Osteoblast (primary cell): ENCODE measurements at regions not wholly inside any gene's neighbourhood (a gene's known extent, or its start where the extent isn't known, plus 50 kb on each side); places are given as distances from the start of the nearest gene placed in this dataset.

ENCODE experiments used
- DNase-seq: peaks from one replicate; pipeline ENCODE4 v3.0.0; 2011; ENCODE audit warnings: low spot score, mixed read lengths; ENCODE audit not compliant: insufficient read length; ENCODE audit errors: missing footprints
- H2AFZ ChIP-seq: 2 replicates; pipeline ENCODE4 v1.6.0; 2011; ENCODE audit warnings: mild to moderate bottlenecking, low read length
- H3K27ac ChIP-seq: 2 replicates; pipeline ENCODE4 v1.5.1; 2011; ENCODE audit warnings: mild to moderate bottlenecking, low read depth, low read length, moderate library complexity
- H3K27me3 ChIP-seq: 2 replicates; pipeline ENCODE4 v1.6.0; 2012; ENCODE audit warnings: mild to moderate bottlenecking, control low read depth, inconsistent platforms, low read length, moderate library complexity; ENCODE audit not compliant: insufficient read depth
- H3K36me3 ChIP-seq: 2 replicates; pipeline ENCODE4 v1.5.1; 2011; ENCODE audit warnings: mild to moderate bottlenecking, low read length, control low read depth, moderate library complexity; ENCODE audit not compliant: insufficient read depth
- H3K4me1 ChIP-seq: 2 replicates; pipeline ENCODE4 v1.5.1; 2011; ENCODE audit warnings: mild to moderate bottlenecking, low read length, control low read depth, moderate library complexity; ENCODE audit not compliant: insufficient read depth
- H3K4me2 ChIP-seq: 2 replicates; pipeline ENCODE4 v1.6.0; 2011; ENCODE audit warnings: mild to moderate bottlenecking, low read length; ENCODE audit not compliant: insufficient read depth
- H3K4me3 ChIP-seq: fragments of 200-600 bp; sonication (generic); 3 replicates; pipeline ENCODE4 v1.5.1; 2012; ENCODE audit warnings: mild to moderate bottlenecking, low read length, inconsistent platforms; ENCODE audit not compliant: insufficient read depth
- H3K79me2 ChIP-seq: 2 replicates; pipeline ENCODE4 v1.6.0; 2012; ENCODE audit warnings: mild to moderate bottlenecking, low read length, control low read depth, inconsistent platforms; ENCODE audit not compliant: insufficient read depth
- H3K9me3 ChIP-seq: 2 replicates; pipeline ENCODE4 v1.5.1; 2011; ENCODE audit warnings: low read depth, low read length, control low read depth
- H4K20me1 ChIP-seq: 2 replicates; pipeline ENCODE4 v1.6.0; 2012; ENCODE audit warnings: mild to moderate bottlenecking, low read length, control low read depth; ENCODE audit not compliant: insufficient read depth
- TF ChIP-seq, protein P1 (sequence below): IDR thresholded peaks from 2 replicates; pipeline ENCODE4 v1.5.1; 2011; ENCODE audit warnings: mild to moderate bottlenecking, low read depth, low read length, moderate library complexity; ENCODE audit errors: extremely low read depth

GRCh38 chr3:171971919-171972514 lies 67.4 kb upstream of the FNDC3B start:
- Histone ChIP-seq H3K4me3 (no peak overlapping the region), H3K27me3 (no peaks in the 10 kb centered on the region), H3K36me3 (no peaks in the 10 kb centered on the region), H3K9me3 (no peaks in the 10 kb centered on the region), H3K4me2 (no peak overlapping the region), H2AFZ (no peak overlapping the region), H3K4me1 (peaks cover 54% of the 10 kb centered on the region), H4K20me1 (no peaks in the 10 kb centered on the region), H3K79me2 (no peaks in the 10 kb centered on the region), H3K27ac (no peak overlapping the region)
- DNase-seq = no peak
- TF ChIP-seq, protein P1, sequence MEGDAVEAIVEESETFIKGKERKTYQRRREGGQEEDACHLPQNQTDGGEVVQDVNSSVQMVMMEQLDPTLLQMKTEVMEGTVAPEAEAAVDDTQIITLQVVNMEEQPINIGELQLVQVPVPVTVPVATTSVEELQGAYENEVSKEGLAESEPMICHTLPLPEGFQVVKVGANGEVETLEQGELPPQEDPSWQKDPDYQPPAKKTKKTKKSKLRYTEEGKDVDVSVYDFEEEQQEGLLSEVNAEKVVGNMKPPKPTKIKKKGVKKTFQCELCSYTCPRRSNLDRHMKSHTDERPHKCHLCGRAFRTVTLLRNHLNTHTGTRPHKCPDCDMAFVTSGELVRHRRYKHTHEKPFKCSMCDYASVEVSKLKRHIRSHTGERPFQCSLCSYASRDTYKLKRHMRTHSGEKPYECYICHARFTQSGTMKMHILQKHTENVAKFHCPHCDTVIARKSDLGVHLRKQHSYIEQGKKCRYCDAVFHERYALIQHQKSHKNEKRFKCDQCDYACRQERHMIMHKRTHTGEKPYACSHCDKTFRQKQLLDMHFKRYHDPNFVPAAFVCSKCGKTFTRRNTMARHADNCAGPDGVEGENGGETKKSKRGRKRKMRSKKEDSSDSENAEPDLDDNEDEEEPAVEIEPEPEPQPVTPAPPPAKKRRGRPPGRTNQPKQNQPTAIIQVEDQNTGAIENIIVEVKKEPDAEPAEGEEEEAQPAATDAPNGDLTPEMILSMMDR = no peak

- TF ChIP-seq, protein P1 = no peak
- Histone ChIP-seq H3K36me3 (no peaks in the 10 kb centered on the region), H3K4me1 (peaks cover 48% of the 10 kb centered on the region), H3K4me2 (no peak overlapping the region), H3K79me2 (no peaks in the 10 kb centered on the region), H3K4me3 (no peak overlapping the region), H3K9me3 (no peaks in the 10 kb centered on the region), H3K27me3 (no peaks in the 10 kb centered on the region), H4K20me1 (no peaks in the 10 kb centered on the region), H3K27ac (no peak overlapping the region), H2AFZ (no peak overlapping the region)
- no peak for DNase-seq
These were observed 66.5 kb upstream of the FNDC3B start for GRCh38 chr3:171972871-171973348.

DNA sequence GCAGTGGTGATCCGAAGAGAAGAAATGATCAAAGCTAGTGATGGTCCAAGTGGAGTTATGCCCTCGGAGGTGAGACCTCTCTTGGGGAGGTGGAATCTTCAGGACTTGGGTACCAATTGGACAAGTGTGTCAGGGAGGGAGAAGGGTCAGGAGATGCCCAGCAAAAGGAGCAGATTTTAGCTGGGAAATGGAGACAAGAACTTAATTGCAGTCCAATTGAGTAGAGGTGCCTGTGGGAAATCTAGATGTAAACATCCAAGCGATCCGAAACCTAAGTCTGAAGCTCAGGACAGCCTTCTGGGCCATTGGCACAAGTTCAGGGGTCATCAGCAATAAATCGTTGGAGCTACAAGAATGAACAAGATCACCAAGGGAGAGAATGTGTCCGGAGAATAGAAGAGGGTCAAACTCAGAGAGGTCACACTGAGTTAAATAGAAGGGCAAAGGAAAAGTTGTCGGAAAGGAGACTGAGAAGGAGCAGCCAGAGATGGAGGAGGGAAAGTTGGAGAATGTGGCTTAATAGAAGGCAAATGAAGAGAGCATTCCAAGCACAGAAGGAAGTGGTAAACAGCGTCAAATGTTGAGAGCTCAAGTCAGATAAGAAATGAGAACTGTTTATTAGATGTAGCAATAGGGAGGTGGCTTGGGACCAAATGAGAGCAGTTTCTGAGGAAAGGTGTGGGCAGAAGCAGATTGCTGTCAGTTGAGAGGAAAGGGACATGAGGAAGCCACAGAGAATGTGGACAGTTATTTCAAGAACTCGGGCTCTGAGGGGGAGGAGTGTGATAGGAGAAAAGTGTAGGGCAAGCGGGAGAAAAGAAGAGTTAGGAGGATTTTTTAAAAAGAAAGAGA lies 64.2 kb upstream of the FNDC3B start:
- no peak for DNase-seq
- Histone ChIP-seq H3K79me2 (no peaks in the 10 kb centered on the region), H3K36me3 (no peaks in the 10 kb centered on the region), H2AFZ (no peak overlapping the region), H3K4me1 (peaks cover 40% of the 10 kb centered on the region), H3K27ac (peak overlapping the region; percentile 57), H3K4me2 (no peak overlapping the region), H3K9me3 (no peaks in the 10 kb centered on the region), H3K4me3 (no peak overlapping the region), H3K27me3 (no peaks in the 10 kb centered on the region), H4K20me1 (no peaks in the 10 kb centered on the region)
- TF ChIP-seq, protein P1 = no peak

GRCh38 chr3:171976526-171976925 lies 62.9 kb upstream of the FNDC3B start:
- no peak overlapping the region for H2AFZ ChIP-seq
- TF ChIP-seq, protein P1 = no peak
- no peaks in the 10 kb centered on the region for H3K27me3 ChIP-seq
- H3K4me3 ChIP-seq = no peak overlapping the region
- no peaks in the 10 kb centered on the region for H3K79me2 ChIP-seq
- H3K36me3 ChIP-seq = no peaks in the 10 kb centered on the region
- no peaks in the 10 kb centered on the region for H3K9me3 ChIP-seq
- H3K27ac ChIP-seq = peak overlapping the region; percentile 57
- peak overlapping the region; percentile 1 for H3K4me2 ChIP-seq
- H4K20me1 ChIP-seq = no peaks in the 10 kb centered on the region
- H3K4me1 ChIP-seq = peaks cover 39% of the 10 kb centered on the region
- DNase-seq = peak; percentile 63
